Karpas-422 (cell line): ENCODE measurements at regions not wholly inside any gene's neighbourhood (a gene's known extent, or its start where the extent isn't known, plus 50 kb on each side); places are given as distances from the start of the nearest gene placed in this dataset.

Experiments
- DNase-seq: peaks from one replicate; pipeline ENCODE4 v3.0.0-alpha.2; 2015
- H2AFZ ChIP-seq: fragments of 200-600 bp; sonication (generic); 2 replicates; pipeline ENCODE4 v1.6.1; 2014; ENCODE audit warnings: antibody characterized with exemption, low read length, mixed read lengths
- H3K27ac ChIP-seq: fragments of 200-600 bp; sonication (generic); 2 replicates; pipeline ENCODE4 v1.5.1; 2014; ENCODE audit warnings: mild to moderate bottlenecking, low read length, moderate library complexity
- H3K27me3 ChIP-seq: fragments of 200-600 bp; sonication (generic); 2 replicates; pipeline ENCODE4 v1.6.1; 2014; ENCODE audit warnings: low read length, mixed read lengths
- H3K36me3 ChIP-seq: fragments of 200-600 bp; sonication (generic); 2 replicates; pipeline ENCODE4 v1.6.1; 2014; ENCODE audit warnings: low read length, mixed read lengths; ENCODE audit not compliant: insufficient read depth
- H3K4me1 ChIP-seq: fragments of 200-600 bp; sonication (generic); 2 replicates; pipeline ENCODE4 v1.6.1; 2014; ENCODE audit warnings: mild to moderate bottlenecking, low read length, mixed read lengths
- H3K4me2 ChIP-seq: fragments of 200-600 bp; sonication (generic); 2 replicates; pipeline ENCODE4 v1.6.1; 2014; ENCODE audit warnings: low read length, low read depth, mild to moderate bottlenecking; ENCODE audit not compliant: poor library complexity, severe bottlenecking
- H3K4me3 ChIP-seq: fragments of 200-600 bp; sonication (generic); 2 replicates; pipeline ENCODE4 v1.5.1; 2014; ENCODE audit warnings: mild to moderate bottlenecking, antibody characterized with exemption, low read length, mixed read lengths
- H3K79me2 ChIP-seq: fragments of 200-600 bp; sonication (generic); 2 replicates; pipeline ENCODE4 v1.6.1; 2014; ENCODE audit warnings: mild to moderate bottlenecking, low read length, mixed read lengths
- H3K9ac ChIP-seq: fragments of 200-600 bp; sonication (generic); 2 replicates; pipeline ENCODE4 v1.6.0; 2014; ENCODE audit warnings: low read length
- H3K9me2 ChIP-seq: fragments of 200-600 bp; sonication (generic), shearing (Covaris generic); replicated peaks from 2 replicates; pipeline ENCODE4 v1.6.0; 2014; ENCODE audit warnings: mild to moderate bottlenecking, low read length, moderate library complexity; ENCODE audit not compliant: insufficient read depth
- H3K9me3 ChIP-seq: fragments of 300-700, 200-600 bp; sonication (generic); 2 replicates; pipeline ENCODE4 v1.6.1; 2014; ENCODE audit warnings: low read length, mixed read lengths
- H4K20me1 ChIP-seq: fragments of 200-600 bp; sonication (generic); 2 replicates; pipeline ENCODE4 v1.6.1; 2014; ENCODE audit warnings: mild to moderate bottlenecking, antibody characterized with exemption, low read length, low read depth; ENCODE audit not compliant: insufficient read depth

DNA sequence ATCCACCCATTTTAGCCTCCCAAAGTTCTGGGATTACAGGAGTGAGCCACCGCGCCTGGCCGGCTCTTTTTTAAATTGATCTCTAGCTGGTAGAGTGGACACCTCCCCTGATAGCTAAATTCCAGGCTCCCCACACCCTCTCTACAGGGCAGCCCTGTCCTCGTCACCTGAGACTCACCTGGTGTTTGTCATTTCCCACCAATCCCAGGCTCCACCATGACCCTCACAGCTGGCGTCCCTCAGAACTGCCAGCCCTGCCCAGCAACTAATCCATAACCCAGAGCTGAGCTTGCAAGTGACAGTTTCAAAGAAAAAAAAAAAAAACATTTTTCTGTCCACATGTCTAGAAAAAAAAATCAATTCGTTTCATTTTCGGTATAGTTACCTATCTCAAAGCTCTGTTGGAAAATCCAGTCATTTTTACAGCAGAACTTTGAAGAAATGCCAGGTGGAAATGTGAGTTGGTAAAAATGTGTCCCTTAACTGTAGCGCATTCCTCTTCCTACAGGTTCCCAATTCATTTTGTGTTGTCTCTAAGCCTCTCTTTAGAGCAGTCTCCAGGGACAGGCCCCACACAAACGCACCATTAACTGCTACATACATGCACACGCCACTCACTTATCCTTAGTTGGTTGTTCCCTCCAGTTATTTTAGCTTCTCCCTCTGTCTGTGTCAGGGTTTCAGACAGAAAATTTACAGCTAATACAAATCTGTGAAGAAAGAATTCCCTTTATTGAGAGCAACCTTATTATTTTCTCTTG is 294.7 kb downstream of the FBXO15 start:
- no peak for DNase-seq
- Histone ChIP-seq H3K27me3 (peaks cover 3% of the 10 kb centered on the region; the same call in 1 of the 2 replicates), H3K27ac (no peak overlapping the region), H3K9ac (no peak overlapping the region), H2AFZ (no peak overlapping the region), H3K9me2 (no peaks in the 10 kb centered on the region), H3K79me2 (no peaks in the 10 kb centered on the region), H3K4me3 (no peak overlapping the region), H4K20me1 (no peaks in the 10 kb centered on the region), H3K4me1 (no peaks in the 10 kb centered on the region), H3K4me2 (no peak overlapping the region), H3K36me3 (no peaks in the 10 kb centered on the region), H3K9me3 (no peaks in the 10 kb centered on the region)

DNA sequence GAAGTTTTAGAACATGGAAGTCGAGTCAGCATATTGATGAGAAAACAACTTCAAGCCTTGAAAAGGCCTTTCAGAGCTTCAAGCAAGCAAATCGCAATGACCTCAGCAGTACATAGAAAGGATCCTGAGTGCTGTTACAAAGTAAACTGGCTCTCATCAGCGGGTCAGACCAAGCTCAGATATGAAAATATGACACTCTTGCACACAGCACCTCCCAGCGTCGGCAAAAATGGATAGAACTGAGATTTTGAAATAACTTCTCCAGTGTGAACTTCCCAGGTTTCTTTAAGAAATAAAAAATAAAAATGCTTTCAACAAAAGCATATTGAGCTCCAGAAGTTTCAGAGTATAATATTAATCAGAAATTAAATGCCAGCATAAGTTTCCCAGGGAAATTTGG is 296.9 kb downstream of the FBXO15 start:
- peaks cover 3% of the 10 kb centered on the region; the same call in 1 of the 2 replicates for H3K27me3 ChIP-seq
- H4K20me1 ChIP-seq, result no peaks in the 10 kb centered on the region
- no peaks in the 10 kb centered on the region for H3K9me2 ChIP-seq
- no peak overlapping the region for H3K27ac ChIP-seq
- H3K79me2 ChIP-seq, result no peaks in the 10 kb centered on the region
- no peak overlapping the region for H3K4me2 ChIP-seq
- no peak for DNase-seq
- H3K9me3 ChIP-seq, result no peaks in the 10 kb centered on the region
- H3K4me3 ChIP-seq, result no peak overlapping the region
- H2AFZ ChIP-seq, result no peak overlapping the region
- no peak overlapping the region for H3K9ac ChIP-seq
- no peaks in the 10 kb centered on the region for H3K4me1 ChIP-seq
- no peaks in the 10 kb centered on the region for H3K36me3 ChIP-seq

DNA sequence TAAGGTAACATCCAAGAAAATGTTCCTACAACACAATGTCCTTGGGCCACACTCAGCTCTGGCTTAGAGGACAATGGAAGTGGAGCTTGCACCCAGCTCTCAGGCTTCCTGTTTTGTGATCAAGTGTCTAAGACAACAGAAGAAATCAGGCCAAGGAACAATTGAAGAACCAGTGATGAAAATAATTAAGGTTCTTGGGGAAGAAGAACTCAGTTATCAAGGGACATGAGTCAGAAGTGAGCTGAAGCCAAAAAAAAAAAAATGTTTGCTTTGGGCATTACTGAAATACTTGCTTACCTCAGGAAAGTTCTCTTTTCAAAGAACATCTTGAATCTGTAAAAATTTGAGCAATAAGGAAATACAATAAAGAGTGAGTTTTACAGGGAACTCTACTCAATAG is 299.0 kb downstream of the FBXO15 start:
- no peaks in the 10 kb centered on the region for H4K20me1 ChIP-seq
- H3K27ac ChIP-seq, result no peak overlapping the region
- peaks cover 3% of the 10 kb centered on the region; the same call in 1 of the 2 replicates for H3K27me3 ChIP-seq
- H3K9me2 ChIP-seq, result no peaks in the 10 kb centered on the region
- H3K9ac ChIP-seq, result no peak overlapping the region
- no peak overlapping the region for H2AFZ ChIP-seq
- DNase-seq, result no peak
- H3K4me1 ChIP-seq, result no peaks in the 10 kb centered on the region
- no peaks in the 10 kb centered on the region for H3K79me2 ChIP-seq
- H3K4me2 ChIP-seq, result no peak overlapping the region
- no peaks in the 10 kb centered on the region for H3K9me3 ChIP-seq
- no peak overlapping the region for H3K4me3 ChIP-seq
- H3K36me3 ChIP-seq, result no peaks in the 10 kb centered on the region

- no peak overlapping the region for H3K4me2 ChIP-seq
- no peaks in the 10 kb centered on the region for H3K79me2 ChIP-seq
- H3K27ac ChIP-seq, result no peak overlapping the region
- no peaks in the 10 kb centered on the region for H3K4me1 ChIP-seq
- no peak overlapping the region for H3K9ac ChIP-seq
- H3K4me3 ChIP-seq, result no peak overlapping the region
- no peaks in the 10 kb centered on the region for H3K36me3 ChIP-seq
- H3K9me2 ChIP-seq, result no peaks in the 10 kb centered on the region
- DNase-seq, result no peak
- no peaks in the 10 kb centered on the region for H3K9me3 ChIP-seq
- no peak overlapping the region for H2AFZ ChIP-seq
- no peaks in the 10 kb centered on the region for H3K27me3 ChIP-seq
- H4K20me1 ChIP-seq, result no peaks in the 10 kb centered on the region
Observed at GRCh38 chr18:73843455-73843854, 304.2 kb downstream of the FBXO15 start.

DNA sequence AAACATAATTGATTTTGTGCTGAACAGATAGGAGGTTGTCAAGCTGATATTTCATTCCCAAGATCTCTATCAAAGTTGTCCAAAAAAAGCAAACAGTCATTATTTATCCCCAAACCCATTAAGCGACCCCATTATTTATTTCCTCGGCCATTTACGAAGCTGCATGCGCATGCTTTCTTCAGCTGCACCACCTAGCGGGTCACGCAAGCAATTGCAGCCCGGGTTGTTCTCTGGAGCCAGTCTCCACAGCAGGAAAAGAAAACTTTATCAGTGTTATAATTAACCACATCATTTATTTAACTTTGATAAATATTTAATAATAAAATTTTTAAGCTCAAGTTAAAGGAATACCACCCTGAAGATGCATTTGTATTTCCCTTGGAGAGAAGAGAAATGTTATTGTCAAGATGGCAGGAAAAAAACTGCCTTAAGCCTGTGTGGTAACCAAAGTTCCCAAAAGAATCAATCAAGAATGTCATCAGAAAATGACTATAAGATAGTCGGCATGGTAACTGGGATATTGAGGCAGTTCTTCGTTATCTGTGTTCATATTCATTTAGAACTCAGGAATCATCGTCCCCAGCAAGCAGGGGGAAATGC is 304.7 kb downstream of the FBXO15 start:
- peak; percentile 83 for DNase-seq
- no peak overlapping the region for H3K4me2 ChIP-seq

DNA sequence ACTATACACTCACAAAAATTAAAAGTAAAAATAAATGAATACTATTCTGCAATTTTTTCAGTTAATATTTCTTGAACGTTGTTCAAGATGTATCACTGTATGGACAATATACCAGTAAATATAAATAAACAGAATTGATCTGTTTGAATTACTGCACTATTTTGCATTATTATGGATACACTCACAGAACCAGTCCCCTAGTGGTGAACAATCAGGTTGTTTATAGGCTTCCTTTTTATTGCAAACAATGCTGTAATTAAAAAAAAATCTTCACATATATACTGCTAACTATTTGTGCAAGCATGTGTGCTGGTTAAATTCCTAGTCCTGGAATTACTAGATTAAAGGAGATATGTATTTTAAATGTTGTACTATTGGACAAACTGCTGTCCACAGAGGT is 306.0 kb downstream of the FBXO15 start:
- Histone ChIP-seq H3K4me2 (no peak overlapping the region), H3K27me3 (no peaks in the 10 kb centered on the region), H3K9me2 (no peaks in the 10 kb centered on the region; the same call in 1 of the 2 replicates), H4K20me1 (no peaks in the 10 kb centered on the region), H3K27ac (no peak overlapping the region), H3K9ac (no peak overlapping the region), H3K4me1 (no peaks in the 10 kb centered on the region), H2AFZ (no peak overlapping the region), H3K79me2 (no peaks in the 10 kb centered on the region), H3K4me3 (no peak overlapping the region), H3K36me3 (no peaks in the 10 kb centered on the region), H3K9me3 (no peaks in the 10 kb centered on the region)
- DNase-seq, result no peak

More for the DNA sequence above, 304.7 kb downstream of the FBXO15 start:
- H3K9me3 ChIP-seq, result no peaks in the 10 kb centered on the region
- H3K79me2 ChIP-seq, result no peaks in the 10 kb centered on the region
- no peaks in the 10 kb centered on the region for H3K4me1 ChIP-seq
- H3K27me3 ChIP-seq, result no peaks in the 10 kb centered on the region
- no peaks in the 10 kb centered on the region for H3K9me2 ChIP-seq
- H3K4me3 ChIP-seq, result no peak overlapping the region
- H4K20me1 ChIP-seq, result no peaks in the 10 kb centered on the region
- H3K36me3 ChIP-seq, result no peaks in the 10 kb centered on the region
- no peak overlapping the region for H3K27ac ChIP-seq
- no peak overlapping the region for H3K9ac ChIP-seq
- no peak overlapping the region for H2AFZ ChIP-seq

DNA sequence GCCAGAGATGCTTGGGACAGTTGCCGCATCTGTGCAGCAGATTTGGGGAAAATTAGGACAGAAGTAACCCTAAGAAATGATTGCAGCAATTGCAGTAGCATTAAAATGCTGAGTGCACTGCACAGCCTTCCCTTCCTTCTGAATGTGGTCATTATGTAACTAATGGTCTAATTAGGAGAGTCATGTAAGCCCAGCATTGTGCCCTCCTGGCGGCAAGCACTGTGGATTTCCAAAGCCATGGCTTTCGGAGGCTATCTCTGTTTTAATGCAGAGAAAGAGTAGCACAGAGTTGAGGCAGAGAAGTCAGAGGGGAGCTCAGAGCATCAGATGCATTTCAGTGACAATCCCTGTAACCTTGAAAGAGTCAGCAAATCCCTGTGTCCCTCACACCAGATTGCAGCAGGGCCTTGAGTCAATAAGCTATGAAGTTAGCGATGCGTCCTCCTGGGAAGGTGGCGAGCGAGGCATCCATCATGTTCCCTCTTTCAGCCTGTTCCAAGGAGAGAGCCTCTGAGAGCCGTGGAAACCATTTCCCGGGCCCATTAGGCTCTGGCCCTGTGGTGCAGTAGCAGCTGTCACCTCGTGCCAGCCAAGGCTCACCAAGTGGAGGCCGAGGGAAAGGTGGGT is 307.2 kb downstream of the FBXO15 start:
- H3K4me1 ChIP-seq, result no peaks in the 10 kb centered on the region
- no peak overlapping the region for H3K9ac ChIP-seq
- no peak overlapping the region for H3K4me3 ChIP-seq
- H3K27me3 ChIP-seq, result no peaks in the 10 kb centered on the region
- H4K20me1 ChIP-seq, result no peaks in the 10 kb centered on the region
- H3K9me3 ChIP-seq, result no peaks in the 10 kb centered on the region
- H3K36me3 ChIP-seq, result no peaks in the 10 kb centered on the region
- no peak for DNase-seq
- no peak overlapping the region for H3K4me2 ChIP-seq
- H2AFZ ChIP-seq, result no peak overlapping the region
- H3K27ac ChIP-seq, result no peak overlapping the region
- H3K9me2 ChIP-seq, result no peaks in the 10 kb centered on the region; the same call in 1 of the 2 replicates
- no peaks in the 10 kb centered on the region for H3K79me2 ChIP-seq

- H3K36me3 ChIP-seq, result no peaks in the 10 kb centered on the region
- no peaks in the 10 kb centered on the region for H3K27me3 ChIP-seq
- H3K9me2 ChIP-seq, result no peaks in the 10 kb centered on the region; the same call in 1 of the 2 replicates
- no peak overlapping the region for H2AFZ ChIP-seq
- no peaks in the 10 kb centered on the region for H3K4me1 ChIP-seq
- no peak overlapping the region for H3K27ac ChIP-seq
- no peak overlapping the region for H3K4me2 ChIP-seq
- DNase-seq, result no peak
- H3K4me3 ChIP-seq, result no peak overlapping the region
- no peaks in the 10 kb centered on the region for H4K20me1 ChIP-seq
- H3K9me3 ChIP-seq, result no peaks in the 10 kb centered on the region
- no peak overlapping the region for H3K9ac ChIP-seq
- no peaks in the 10 kb centered on the region for H3K79me2 ChIP-seq
Observed at GRCh38 chr18:73839441-73839840, 308.2 kb downstream of the FBXO15 start.
